ENCODE measurements at regions not wholly inside any gene's neighbourhood (a gene's known extent, or its start where the extent isn't known, plus 50 kb on each side); places are given as distances from the start of the nearest gene placed in this dataset.
"Not testable (repeated sequence)": the region's sequence is repeated elsewhere in the genome, so short reads cannot be mapped to it uniquely, and the experiment has no call there.

- TF ChIP-seq NR2C2 (CRISPR knock-in tag; IDR thresholded peaks at IDR 0.05), result no peak
- no peak for TF ChIP-seq SP1 (CRISPR knock-in tag; conservative IDR thresholded peaks at IDR 0.05)
- no peak for TF ChIP-seq ESRRA (CRISPR knock-in tag; IDR thresholded peaks at IDR 0.05; ENCODE audit: borderline replicate concordance)
- TF ChIP-seq EMX1 (CRISPR knock-in tag; IDR thresholded peaks at IDR 0.05), result no peak
- no peak for TF ChIP-seq CREM (CRISPR knock-in tag; IDR thresholded peaks at IDR 0.05)
- TF ChIP-seq, protein P1, sequence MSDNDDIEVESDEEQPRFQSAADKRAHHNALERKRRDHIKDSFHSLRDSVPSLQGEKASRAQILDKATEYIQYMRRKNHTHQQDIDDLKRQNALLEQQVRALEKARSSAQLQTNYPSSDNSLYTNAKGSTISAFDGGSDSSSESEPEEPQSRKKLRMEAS (CRISPR knock-in tag; IDR thresholded peaks at IDR 0.05), result no peak
These were observed 385.4 kb upstream of the GYPC start (continued) for GRCh38 chr2:126270587-126270986.

DNA sequence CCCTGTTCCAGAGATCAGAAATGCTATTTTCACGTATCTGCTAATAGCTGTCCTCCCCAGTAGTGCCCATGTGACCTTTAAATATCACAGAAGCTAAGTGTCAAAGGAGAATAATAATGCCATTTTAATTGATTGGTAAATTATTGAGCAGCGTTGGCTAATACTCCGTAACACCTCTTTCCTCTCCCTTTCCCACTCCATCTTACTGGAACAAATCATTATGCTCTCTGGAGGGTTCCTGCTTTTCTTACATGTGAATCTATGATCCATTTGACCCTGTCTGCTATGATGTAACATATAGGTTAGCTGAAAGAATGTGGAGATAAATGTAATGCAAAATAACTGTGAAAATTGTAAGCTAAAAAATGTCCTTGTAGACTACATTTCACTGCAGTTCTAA is 383.6 kb upstream of the GYPC start:
- no peak for ATAC-seq
- peaks cover 9% of the 10 kb centered on the region; the same call in 1 of the 2 replicates for H3K27me3 Mint-ChIP-seq (ENCODE audit: low read depth)
- peaks cover 82% of the 10 kb centered on the region for H3K9me3 Mint-ChIP-seq
- H3K4me1 Mint-ChIP-seq, result no peaks in the 10 kb centered on the region
- DNase-seq (ENCODE audit: low spot score), result no peak
- TF ChIP-seq, protein P2, sequence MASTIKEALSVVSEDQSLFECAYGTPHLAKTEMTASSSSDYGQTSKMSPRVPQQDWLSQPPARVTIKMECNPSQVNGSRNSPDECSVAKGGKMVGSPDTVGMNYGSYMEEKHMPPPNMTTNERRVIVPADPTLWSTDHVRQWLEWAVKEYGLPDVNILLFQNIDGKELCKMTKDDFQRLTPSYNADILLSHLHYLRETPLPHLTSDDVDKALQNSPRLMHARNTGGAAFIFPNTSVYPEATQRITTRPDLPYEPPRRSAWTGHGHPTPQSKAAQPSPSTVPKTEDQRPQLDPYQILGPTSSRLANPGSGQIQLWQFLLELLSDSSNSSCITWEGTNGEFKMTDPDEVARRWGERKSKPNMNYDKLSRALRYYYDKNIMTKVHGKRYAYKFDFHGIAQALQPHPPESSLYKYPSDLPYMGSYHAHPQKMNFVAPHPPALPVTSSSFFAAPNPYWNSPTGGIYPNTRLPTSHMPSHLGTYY (CRISPR knock-in tag; IDR thresholded peaks at IDR 0.05), result no peak
- no peak for TF ChIP-seq IRF1 (CRISPR knock-in tag; IDR thresholded peaks at IDR 0.05)
- TF ChIP-seq PREB (CRISPR knock-in tag; IDR thresholded peaks at IDR 0.05; ENCODE audit: borderline replicate concordance), result no peak
- TF ChIP-seq ZNF396 (CRISPR knock-in tag; IDR thresholded peaks at IDR 0.05; ENCODE audit: borderline replicate concordance), result no peak
- TF ChIP-seq ZNF423 (CRISPR knock-in tag; IDR thresholded peaks at IDR 0.05), result no peak
- no peak for TF ChIP-seq TCF7 (CRISPR knock-in tag; IDR thresholded peaks at IDR 0.05; ENCODE audit: low read depth)
- TF ChIP-seq, protein P3, sequence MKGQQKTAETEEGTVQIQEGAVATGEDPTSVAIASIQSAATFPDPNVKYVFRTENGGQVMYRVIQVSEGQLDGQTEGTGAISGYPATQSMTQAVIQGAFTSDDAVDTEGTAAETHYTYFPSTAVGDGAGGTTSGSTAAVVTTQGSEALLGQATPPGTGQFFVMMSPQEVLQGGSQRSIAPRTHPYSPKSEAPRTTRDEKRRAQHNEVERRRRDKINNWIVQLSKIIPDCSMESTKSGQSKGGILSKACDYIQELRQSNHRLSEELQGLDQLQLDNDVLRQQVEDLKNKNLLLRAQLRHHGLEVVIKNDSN (CRISPR knock-in tag; IDR thresholded peaks at IDR 0.05), result no peak
- TF ChIP-seq EMX1 (CRISPR knock-in tag; IDR thresholded peaks at IDR 0.05), result no peak
- TF ChIP-seq MXD4 (CRISPR knock-in tag; IDR thresholded peaks at IDR 0.05; ENCODE audit: borderline replicate concordance), result no peak
- no peak for TF ChIP-seq ZNF671 (CRISPR knock-in tag; IDR thresholded peaks at IDR 0.05)
- H3K36me3 Mint-ChIP-seq, result peaks cover 56% of the 10 kb centered on the region
- no peak overlapping the region for H3K4me3 Mint-ChIP-seq
- no peak overlapping the region for H3K27ac Mint-ChIP-seq
- ChIA-PET POLR2A (no interaction called here), CTCF (no interaction called here)

DNA sequence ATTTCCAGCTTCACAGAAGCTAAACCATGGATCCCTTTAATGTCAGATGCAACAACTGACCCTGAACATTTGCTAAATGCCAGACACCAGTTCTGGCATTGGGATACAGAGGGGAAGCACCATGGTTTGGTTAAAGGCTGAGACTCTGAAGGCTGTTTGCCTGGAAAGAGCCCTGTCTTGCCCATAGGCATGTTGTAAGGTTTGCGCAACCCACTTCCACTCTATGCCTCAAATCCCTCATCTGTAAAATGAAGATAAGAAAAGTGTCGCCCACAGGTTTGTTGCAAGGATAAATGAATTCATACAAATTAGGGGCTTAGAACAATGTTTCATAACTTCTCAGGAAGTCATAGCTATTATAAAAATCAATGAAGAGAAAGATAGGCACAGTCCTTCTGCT is 380.9 kb upstream of the GYPC start:
- peaks cover 10% of the 10 kb centered on the region; the same call in 1 of the 2 replicates for H3K27me3 Mint-ChIP-seq (ENCODE audit: low read depth)
- POLR2A ChIA-PET, result no interaction called here
- ATAC-seq (no peak), DNase-seq (ENCODE audit: low spot score) (no peak)
- peaks cover 48% of the 10 kb centered on the region for H3K36me3 Mint-ChIP-seq
- H3K4me3 Mint-ChIP-seq, result no peak overlapping the region
- no peaks in the 10 kb centered on the region for H3K4me1 Mint-ChIP-seq
- TF ChIP-seq CREM (CRISPR knock-in tag; IDR thresholded peaks at IDR 0.05) (no peak), RELA (CRISPR knock-in tag; IDR thresholded peaks at IDR 0.05; ENCODE audit: borderline replicate concordance) (no peak), TEAD4 (CRISPR knock-in tag; IDR thresholded peaks at IDR 0.05) (no peak), ZNF121 (CRISPR knock-in tag; IDR thresholded peaks at IDR 0.05) (no peak), FOXJ3 (CRISPR knock-in tag; IDR thresholded peaks at IDR 0.05; ENCODE audit: borderline replicate concordance) (no peak), IRF2 (CRISPR knock-in tag; IDR thresholded peaks at IDR 0.05; ENCODE audit: borderline replicate concordance, low read depth) (no peak)
- TF ChIP-seq, protein P4, sequence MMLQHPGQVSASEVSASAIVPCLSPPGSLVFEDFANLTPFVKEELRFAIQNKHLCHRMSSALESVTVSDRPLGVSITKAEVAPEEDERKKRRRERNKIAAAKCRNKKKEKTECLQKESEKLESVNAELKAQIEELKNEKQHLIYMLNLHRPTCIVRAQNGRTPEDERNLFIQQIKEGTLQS (CRISPR knock-in tag; conservative IDR thresholded peaks at IDR 0.05), result no peak
- TF ChIP-seq, protein P5, sequence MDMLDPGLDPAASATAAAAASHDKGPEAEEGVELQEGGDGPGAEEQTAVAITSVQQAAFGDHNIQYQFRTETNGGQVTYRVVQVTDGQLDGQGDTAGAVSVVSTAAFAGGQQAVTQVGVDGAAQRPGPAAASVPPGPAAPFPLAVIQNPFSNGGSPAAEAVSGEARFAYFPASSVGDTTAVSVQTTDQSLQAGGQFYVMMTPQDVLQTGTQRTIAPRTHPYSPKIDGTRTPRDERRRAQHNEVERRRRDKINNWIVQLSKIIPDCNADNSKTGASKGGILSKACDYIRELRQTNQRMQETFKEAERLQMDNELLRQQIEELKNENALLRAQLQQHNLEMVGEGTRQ (CRISPR knock-in tag; IDR thresholded peaks at IDR 0.05), result no peak
- CTCF ChIA-PET, result no interaction called here
- peaks cover 68% of the 10 kb centered on the region for H3K9me3 Mint-ChIP-seq
- H3K27ac Mint-ChIP-seq, result no peak overlapping the region

DNA sequence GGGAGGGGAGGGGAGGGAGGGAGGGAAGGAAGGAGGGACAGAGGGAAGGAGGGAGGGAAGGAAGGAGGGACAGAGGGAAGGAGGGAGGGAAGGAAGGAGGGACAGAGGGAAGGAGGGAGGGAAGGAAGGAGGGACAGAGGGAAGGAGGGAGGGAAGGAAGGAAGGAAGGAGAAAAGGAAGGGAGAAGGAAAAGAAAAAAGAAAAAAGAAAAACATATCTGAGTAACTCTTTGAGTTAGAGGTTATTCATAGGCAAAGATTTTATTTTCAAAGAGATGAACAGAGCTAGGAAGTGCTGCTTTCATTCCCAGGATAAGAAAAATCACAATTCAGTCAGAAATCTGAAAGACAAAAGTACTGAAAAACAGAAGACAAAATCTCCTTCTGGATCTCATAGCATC is 379.7 kb upstream of the GYPC start:
- H3K27ac Mint-ChIP-seq; H3K4me1 Mint-ChIP-seq; H3K4me3 Mint-ChIP-seq; DNase-seq (ENCODE audit: low spot score); POLR2A ChIA-PET; ATAC-seq; CTCF ChIA-PET: not testable (repeated sequence)
- Mint-ChIP-seq H3K9me3 (peaks cover 73% of the 10 kb centered on the region), H3K27me3 (ENCODE audit: low read depth) (peaks cover 11% of the 10 kb centered on the region; the same call in 1 of the 2 replicates), H3K36me3 (peaks cover 53% of the 10 kb centered on the region)

Data from WTC11 (cell line).